Muscle layer of duodenum (tissue), 2 donors: ENCODE measurements at regions not wholly inside any gene's neighbourhood (a gene's known extent, or its start where the extent isn't known, plus 50 kb on each side); places are given as distances from the start of the nearest gene placed in this dataset.

Source experiments
- H3K27ac ChIP-seq: one replicate; pipeline ENCODE4 v1.7.0; 2013; ENCODE audit warnings: mild to moderate bottlenecking, low read length
- H3K27me3 ChIP-seq: one replicate; pipeline ENCODE4 v1.7.0; 2013; ENCODE audit warnings: low read depth, mild to moderate bottlenecking, control low read depth, low read length
- H3K36me3 ChIP-seq, 2 donors: one replicate each; pipeline ENCODE4 v1.7.0; 2013; ENCODE audit warnings: low read length in 2 of 2, control low read depth in 1 of 2, mild to moderate bottlenecking in 1 of 2; ENCODE audit not compliant: insufficient read depth in 2 of 2, control insufficient read depth in 1 of 2
- H3K4me1 ChIP-seq, 2 donors: one replicate each; pipeline ENCODE4 v1.7.0; 2013; ENCODE audit warnings: low read length in 2 of 2, mild to moderate bottlenecking in 2 of 2, control low read depth in 1 of 2, moderate library complexity in 1 of 2; ENCODE audit not compliant: insufficient read depth in 2 of 2, control insufficient read depth in 1 of 2
- H3K4me3 ChIP-seq, 2 donors: one replicate each; pipeline ENCODE4 v1.7.0; 2013; ENCODE audit warnings: low read length in 2 of 2, low read depth in 1 of 2, mild to moderate bottlenecking in 1 of 2
- H3K9me3 ChIP-seq, 2 donors: one replicate each; pipeline ENCODE4 v1.7.0; 2013; ENCODE audit warnings: low read length in 2 of 2, control low read depth in 1 of 2, mild to moderate bottlenecking in 1 of 2; ENCODE audit not compliant: control insufficient read depth in 1 of 2
- donor health status: healthy.

GRCh38 chr20:11520596-11520995, 397.1 kb upstream of the BTBD3 start:
- Histone ChIP-seq H3K27ac (no peak overlapping the region), H3K36me3 (no peaks in the 10 kb centered on the region), H3K9me3 (peaks cover 0 to 18% of the 10 kb centered on the region in 2 donors), H3K4me1 (no peaks in the 10 kb centered on the region), H3K27me3 (no peaks in the 10 kb centered on the region), H3K4me3 (no peak overlapping the region)

DNA sequence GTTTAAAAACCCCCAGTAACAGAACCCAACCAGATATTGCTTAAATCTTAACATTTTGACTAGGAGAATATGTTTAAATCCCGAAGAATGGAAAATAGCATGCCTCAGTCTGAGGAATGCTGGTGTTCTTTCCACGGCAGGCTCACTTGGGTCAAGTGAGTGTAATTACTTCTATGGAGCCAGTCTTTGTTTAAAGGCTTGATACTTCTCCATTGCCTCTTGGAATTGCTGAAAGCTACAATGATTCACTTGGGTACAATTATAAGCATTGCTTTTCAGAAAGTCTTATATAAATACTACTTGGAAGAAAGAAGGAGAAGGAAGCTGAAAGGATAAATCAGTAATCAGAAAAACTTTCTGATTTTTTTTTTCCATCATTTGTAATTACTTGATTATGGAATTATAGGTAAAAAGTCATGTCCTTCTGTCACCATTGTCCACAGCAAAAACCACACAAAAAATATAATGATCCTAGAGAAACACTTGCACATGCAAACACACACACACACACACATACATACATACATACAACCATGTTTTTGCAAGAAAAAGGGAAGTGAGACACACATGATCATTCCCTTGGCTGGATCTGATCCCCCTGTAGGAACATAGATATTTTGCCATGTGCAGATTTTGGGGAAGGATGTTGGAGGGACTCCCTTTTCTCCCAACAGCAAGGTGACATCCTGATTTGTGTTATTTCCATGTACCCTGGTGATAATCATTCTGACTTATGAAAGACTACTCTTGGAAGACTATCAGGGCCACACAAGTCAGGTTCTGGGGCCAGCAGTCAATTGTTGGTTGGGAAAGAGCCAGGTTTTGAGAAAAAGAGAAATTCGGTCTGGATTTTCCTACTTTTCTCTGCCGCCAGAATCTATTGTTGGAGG, 396.0 kb upstream of the BTBD3 start:
- no peak overlapping the region for H3K4me3 ChIP-seq
- H3K27ac ChIP-seq, result no peak overlapping the region
- H3K4me1 ChIP-seq, result no peaks in the 10 kb centered on the region
- H3K27me3 ChIP-seq, result no peaks in the 10 kb centered on the region
- peaks cover 0 to 18% of the 10 kb centered on the region in 2 donors for H3K9me3 ChIP-seq
- H3K36me3 ChIP-seq, result no peaks in the 10 kb centered on the region

DNA sequence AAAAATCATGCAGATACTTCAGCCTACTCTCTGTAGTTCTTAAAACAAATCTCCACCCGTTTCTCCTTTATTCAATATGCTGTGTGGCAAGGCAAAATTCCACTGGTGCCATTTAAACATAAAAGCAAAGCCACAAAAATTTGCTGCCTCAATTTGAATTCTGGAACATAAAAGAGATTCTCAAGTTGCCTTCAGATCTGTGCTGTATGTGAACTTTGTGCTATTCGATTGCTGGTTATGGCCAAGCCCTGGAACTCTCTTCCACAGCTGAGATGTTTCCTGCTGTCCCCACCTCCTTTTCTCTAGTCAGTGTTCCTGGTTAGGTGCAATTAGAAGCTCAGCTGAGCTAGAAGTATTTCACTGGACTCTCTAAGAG, 395.3 kb upstream of the BTBD3 start:
- H3K27ac ChIP-seq, result no peak overlapping the region

GRCh38 chr20:11529047-11529446, 388.6 kb upstream of the BTBD3 start:
- Histone ChIP-seq H3K4me1 (no peaks in the 10 kb centered on the region), H3K36me3 (no peaks in the 10 kb centered on the region)

More for the DNA sequence above, 395.3 kb upstream of the BTBD3 start:
- Histone ChIP-seq H3K36me3 (no peaks in the 10 kb centered on the region), H3K9me3 (peaks cover 0 to 18% of the 10 kb centered on the region in 2 donors), H3K4me3 (no peak overlapping the region), H3K27me3 (no peaks in the 10 kb centered on the region), H3K4me1 (no peaks in the 10 kb centered on the region)

DNA sequence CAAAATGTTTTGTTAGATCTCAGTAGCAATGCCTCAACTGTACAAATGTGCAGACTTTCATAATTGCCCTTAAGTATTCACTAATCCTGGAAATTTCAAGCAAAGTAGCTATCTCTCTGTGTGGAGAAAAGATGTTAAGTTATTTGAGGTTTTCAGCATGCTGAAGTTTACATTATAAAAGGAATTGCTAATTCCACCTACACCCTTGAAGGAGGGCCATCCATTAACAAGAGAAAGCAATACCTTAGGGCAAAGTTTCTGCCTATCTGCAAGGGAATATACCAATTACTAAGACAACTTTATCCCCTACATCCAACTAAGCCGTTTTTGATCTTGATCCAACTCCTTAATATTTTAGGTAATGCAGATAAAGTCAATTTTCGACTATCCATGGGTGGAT, 380.7 kb upstream of the BTBD3 start:
- Histone ChIP-seq H3K27ac (no peak overlapping the region), H3K36me3 (no peaks in the 10 kb centered on the region), H3K27me3 (no peaks in the 10 kb centered on the region), H3K4me1 (no peaks in the 10 kb centered on the region), H3K9me3 (no peaks in the 10 kb centered on the region), H3K4me3 (no peak overlapping the region)

More at GRCh38 chr20:11529047-11529446, 388.6 kb upstream of the BTBD3 start:
- no peaks in the 10 kb centered on the region for H3K27me3 ChIP-seq
- no peak overlapping the region for H3K27ac ChIP-seq
- peaks cover 0 to 20% of the 10 kb centered on the region in 2 donors for H3K9me3 ChIP-seq
- H3K4me3 ChIP-seq, result no peak overlapping the region

GRCh38 chr20:11539450-11539849, 378.2 kb upstream of the BTBD3 start:
- Histone ChIP-seq H3K27ac (no peak overlapping the region), H3K4me1 (peaks cover 0 to 6% of the 10 kb centered on the region in 2 donors), H3K9me3 (no peaks in the 10 kb centered on the region), H3K36me3 (no peaks in the 10 kb centered on the region), H3K4me3 (no peak overlapping the region), H3K27me3 (no peaks in the 10 kb centered on the region)

DNA sequence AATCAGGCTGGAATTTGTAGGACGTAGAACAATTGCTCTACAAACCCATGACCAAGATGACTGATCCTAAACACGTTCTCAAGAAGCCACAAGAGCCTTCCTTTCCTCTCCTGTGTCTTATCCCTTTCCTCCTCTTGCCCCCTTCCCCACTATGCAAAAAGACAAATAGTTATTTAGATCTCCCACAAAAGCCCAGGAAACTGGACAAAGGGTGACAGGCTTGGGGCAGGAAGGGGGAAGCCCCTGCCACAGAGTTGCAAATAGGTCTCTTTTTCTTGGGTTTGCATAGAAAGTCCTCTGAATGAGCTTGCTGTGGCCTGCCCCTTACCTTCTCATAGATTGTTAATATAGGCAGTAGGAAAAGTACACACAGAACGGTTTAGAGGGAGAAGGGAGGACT, 377.1 kb upstream of the BTBD3 start:
- H3K4me1 ChIP-seq, result peaks cover 0 to 6% of the 10 kb centered on the region in 2 donors
- H3K27ac ChIP-seq, result no peak overlapping the region

GRCh38 chr20:11542645-11543044, 375.0 kb upstream of the BTBD3 start:
- Histone ChIP-seq H3K27ac (no peak overlapping the region), H3K4me1 (peaks cover 0 to 6% of the 10 kb centered on the region in 2 donors), H3K27me3 (no peaks in the 10 kb centered on the region)

More for the DNA sequence above, 377.1 kb upstream of the BTBD3 start:
- Histone ChIP-seq H3K9me3 (no peaks in the 10 kb centered on the region), H3K4me3 (no peak overlapping the region), H3K27me3 (no peaks in the 10 kb centered on the region), H3K36me3 (no peaks in the 10 kb centered on the region)

GRCh38 chr20:11544029-11544678, 373.5 kb upstream of the BTBD3 start:
- peaks cover 0 to 6% of the 10 kb centered on the region in 2 donors for H3K4me1 ChIP-seq
- H3K9me3 ChIP-seq, result no peaks in the 10 kb centered on the region
- no peaks in the 10 kb centered on the region for H3K36me3 ChIP-seq
- no peak overlapping the region for H3K4me3 ChIP-seq
- H3K27ac ChIP-seq, result no peak overlapping the region
- H3K27me3 ChIP-seq, result no peaks in the 10 kb centered on the region

More at GRCh38 chr20:11542645-11543044, 375.0 kb upstream of the BTBD3 start:
- Histone ChIP-seq H3K4me3 (no peak overlapping the region), H3K36me3 (no peaks in the 10 kb centered on the region), H3K9me3 (no peaks in the 10 kb centered on the region)

GRCh38 chr20:11546939-11547338, 370.8 kb upstream of the BTBD3 start:
- Histone ChIP-seq H3K4me1 (peaks cover 0 to 6% of the 10 kb centered on the region in 2 donors), H3K9me3 (no peaks in the 10 kb centered on the region), H3K27ac (no peak overlapping the region)

DNA sequence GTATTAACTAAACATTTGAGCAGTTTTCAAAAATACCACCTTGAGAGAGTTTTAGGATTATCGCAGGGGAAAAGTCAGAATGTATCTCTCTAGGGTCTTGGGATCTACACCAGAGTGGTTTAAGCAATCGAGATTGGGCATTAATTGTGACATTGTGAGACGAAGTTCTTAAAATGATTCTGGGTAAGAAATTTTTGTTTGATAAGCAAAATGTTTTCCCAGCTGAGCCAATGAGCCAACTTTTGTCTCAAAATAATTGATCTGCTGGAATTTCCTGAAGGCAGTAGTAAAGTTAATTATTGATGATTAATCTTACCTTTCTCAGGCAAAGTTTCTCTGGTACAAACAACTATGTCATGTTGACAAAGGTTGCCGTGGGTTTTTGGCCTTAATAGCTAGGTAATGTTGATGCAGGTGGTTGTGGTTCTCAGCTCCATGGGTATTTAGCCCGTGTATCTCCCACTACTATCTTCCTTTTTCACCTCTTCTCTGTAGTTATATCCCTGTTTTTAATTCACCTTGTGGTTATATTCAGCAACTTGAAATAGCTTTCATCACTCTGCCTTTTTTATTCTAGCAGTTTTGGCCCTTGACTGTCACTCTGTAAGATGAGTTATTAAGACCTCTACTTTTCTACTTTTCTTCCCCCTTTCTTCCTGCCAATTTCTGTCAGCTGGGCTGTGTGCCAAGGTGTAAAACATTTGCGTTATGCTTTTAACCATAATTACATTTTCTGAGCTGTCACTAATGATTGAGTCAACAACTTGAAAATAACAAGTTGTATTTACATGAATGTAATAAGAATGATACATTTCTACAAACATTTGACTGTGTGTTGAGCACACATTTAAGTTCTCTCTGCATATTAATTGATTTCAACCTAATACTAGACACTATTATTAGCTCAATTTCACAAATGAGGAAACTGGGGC, 368.3 kb upstream of the BTBD3 start:
- Histone ChIP-seq H3K27ac (no peak overlapping the region), H3K4me3 (no peak overlapping the region), H3K4me1 (no peaks in the 10 kb centered on the region), H3K9me3 (no peaks in the 10 kb centered on the region), H3K27me3 (no peaks in the 10 kb centered on the region), H3K36me3 (no peaks in the 10 kb centered on the region)

More at GRCh38 chr20:11546939-11547338, 370.8 kb upstream of the BTBD3 start:
- Histone ChIP-seq H3K27me3 (no peaks in the 10 kb centered on the region), H3K4me3 (no peak overlapping the region), H3K36me3 (no peaks in the 10 kb centered on the region)
